ENCODE measurements at regions not wholly inside any gene's neighbourhood (a gene's known extent, or its start where the extent isn't known, plus 50 kb on each side); places are given as distances from the start of the nearest gene placed in this dataset.
"Not testable (repeated sequence)": the region's sequence is repeated elsewhere in the genome, so short reads cannot be mapped to it uniquely, and the experiment has no call there.

- DNase-seq = no peak
Observed at GRCh38 chr1:242728696-242729095, 204.2 kb upstream of the PLD5 start.

- DNase-seq = no peak
Observed at GRCh38 chr1:242723044-242723716, 198.7 kb upstream of the PLD5 start.

DNA sequence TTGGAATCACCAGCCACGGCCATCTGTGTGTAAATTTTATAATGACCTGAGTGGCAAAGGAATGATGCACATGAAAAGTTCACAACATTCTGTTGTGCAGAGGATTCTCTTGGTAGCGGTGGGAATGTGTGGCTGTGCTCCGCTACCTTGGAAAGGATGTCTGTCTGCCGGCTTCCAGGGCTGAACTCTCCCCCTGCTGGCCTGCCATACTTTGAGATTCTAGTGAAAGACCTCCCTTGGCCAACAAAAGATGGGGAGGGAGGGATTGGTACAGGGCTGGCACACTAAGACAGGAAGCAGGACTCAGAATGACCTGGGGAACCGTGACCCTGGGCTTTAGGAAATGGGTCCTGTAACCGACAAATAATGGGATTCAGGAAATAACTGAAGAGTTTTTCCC, 194.5 kb upstream of the PLD5 start:
- no peak for DNase-seq

- DNase-seq = no peak
Observed at GRCh38 chr1:242712248-242712647, 187.8 kb upstream of the PLD5 start.

DNA sequence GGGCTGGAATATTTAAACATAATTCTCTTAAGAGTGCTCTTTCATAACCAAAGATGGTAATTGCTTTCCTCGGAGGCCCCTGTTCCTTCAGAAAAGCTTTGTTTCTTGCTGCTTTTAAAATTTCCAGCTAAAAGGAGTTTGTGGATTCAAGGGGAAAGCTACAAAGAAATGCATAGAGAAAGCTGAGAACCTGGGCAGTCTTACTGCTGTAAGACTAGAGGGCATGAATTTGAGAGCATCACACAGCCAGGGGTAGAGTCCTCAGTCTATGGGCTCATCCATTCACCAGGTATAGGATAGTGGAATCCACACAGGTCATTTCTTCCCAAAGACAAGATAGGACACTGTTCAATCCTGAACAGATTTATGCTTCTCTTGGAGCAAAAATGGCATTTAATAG, 186.3 kb upstream of the PLD5 start:
- DNase-seq = no peak

DNA sequence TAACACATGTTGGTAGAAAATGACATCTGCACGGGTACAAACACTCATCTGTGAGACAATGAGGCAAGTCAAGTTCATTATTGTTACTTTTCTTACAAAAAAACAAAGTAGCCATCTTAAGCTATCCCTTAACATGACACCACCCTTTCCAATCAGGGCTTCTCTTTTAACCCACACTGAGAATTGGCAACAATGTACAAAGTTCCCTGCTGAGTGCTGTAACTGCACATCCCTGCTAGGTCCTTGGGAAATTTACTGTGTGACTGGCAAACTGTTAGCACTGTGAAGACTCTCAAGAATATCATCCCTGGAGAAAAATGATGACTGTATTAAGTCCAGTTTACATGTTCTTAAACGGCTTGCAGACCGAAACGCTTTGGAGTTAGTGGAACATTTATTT, 185.8 kb upstream of the PLD5 start:
- DNase-seq = no peak

DNA sequence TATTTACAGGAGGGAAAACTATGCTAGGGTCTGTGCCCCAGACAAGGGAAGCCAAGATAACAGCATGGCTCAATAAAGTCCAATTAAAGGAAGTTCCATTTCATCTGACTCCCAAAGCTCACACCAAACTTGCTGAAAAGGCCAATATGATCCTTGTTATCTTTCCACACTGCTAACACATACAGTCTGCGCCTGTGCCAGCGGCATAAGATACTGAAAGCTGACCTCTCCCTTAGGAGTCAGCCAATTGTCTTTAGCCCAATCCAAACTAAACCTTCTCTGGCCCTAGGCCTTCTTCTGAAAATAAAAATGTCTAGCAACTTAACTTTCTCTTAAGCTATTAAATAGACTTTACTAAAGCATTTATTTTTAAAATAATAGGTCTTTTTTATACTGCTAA, 179.0 kb upstream of the PLD5 start:
- no peak for DNase-seq

DNA sequence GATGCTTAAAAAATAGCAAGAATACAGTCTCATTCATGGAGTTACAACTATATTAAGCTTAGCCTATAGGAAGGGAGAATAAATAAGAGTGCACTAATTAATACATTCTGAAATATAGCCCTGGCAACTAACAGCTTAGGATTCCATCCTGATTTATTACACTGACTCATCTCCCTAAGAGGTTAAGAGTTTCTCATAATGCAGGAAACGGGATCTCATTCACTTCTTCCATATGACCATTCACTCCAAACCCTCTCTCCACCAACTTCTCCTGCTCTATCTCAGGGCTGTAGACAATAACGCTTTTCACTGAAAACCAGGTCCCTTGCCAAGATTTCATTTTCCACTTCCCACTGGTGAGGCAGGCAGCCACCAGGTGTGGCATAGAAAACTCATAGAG, 168.5 kb upstream of the PLD5 start:
- DNase-seq = no peak

DNA sequence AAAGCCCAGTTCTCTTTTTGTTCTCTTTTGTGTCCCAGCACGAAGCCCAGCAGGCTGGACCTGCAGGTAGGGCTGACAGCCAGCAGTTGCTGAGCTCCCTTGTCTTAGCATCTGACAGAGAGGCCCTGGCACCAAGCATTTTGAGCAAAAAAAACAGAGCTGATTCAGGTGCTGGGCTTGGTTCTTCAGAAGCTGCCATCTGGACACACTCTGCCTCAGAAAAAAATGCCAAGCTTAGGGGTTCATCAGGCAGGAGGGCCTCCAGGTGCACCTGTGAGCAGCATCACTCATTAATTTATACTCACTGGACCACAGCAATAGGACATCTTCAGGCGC, 167.1 kb upstream of the PLD5 start:
- DNase-seq = no peak

- DNase-seq = no peak
Observed at GRCh38 chr1:242690849-242691609, 166.5 kb upstream of the PLD5 start.

DNA sequence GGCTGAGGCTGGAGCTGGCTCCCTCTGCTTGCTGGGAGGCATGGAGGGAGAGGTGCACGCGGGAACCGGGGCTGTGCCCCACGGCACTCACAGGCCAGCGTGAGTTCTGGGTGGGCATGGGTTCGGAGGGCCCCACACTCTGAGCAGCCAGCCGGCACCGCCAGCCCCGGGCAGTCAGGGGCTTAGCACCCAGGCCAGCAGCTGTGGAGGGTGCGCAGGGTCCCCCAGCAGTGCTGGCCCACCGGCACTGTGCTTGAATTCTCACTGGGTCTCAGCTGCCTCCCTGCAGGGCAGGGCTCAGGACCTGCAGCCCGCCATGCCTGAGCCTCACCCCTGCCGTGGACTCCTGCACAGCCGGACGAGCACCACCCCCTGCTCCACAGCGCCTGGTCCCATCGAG, 164.9 kb upstream of the PLD5 start:
- no peak for DNase-seq

GRCh38 chr1:242674951-242675645, 150.6 kb upstream of the PLD5 start:
- DNase-seq = no peak

DNA sequence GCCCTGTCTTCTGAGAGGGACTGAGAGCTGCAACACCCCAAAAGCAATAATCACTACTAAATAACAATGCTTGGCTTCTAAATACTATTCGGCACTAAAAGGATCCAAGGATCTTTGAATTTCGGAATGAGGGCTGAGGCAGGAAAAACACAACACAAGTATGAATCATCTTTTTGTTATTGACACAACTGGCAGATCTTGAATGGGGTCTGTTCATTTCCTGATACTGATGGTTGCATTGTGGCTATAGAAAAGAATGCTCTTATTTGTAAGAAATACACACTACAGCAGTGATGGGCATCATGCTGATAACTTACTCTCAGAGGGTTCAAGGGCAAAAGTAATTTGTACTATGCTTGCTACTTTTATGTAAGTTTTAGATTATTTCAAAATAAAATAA, 149.2 kb upstream of the PLD5 start:
- no peak for DNase-seq

- DNase-seq = not testable (repeated sequence)
Observed at GRCh38 chr1:242673165-242673564, 148.7 kb upstream of the PLD5 start.

DNA sequence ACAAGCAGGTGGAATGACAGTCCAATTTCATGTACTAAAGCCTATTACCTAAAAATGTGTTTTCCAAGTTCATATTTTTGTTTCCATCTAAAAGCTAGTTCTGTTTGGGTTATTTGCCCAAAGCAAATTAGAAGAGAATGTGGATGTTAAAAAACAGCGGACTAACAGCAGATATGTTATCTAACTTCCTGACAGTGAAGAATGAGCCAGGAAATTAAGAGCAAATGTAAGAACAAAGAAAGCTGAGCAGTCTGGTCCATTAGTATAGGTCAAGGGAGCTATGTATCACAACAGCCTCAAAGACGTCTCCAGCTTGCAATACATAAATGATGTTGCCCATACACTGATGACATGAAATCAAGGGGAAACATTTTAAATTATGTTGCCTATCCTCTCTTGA, 145.5 kb upstream of the PLD5 start:
- DNase-seq = no peak

DNA sequence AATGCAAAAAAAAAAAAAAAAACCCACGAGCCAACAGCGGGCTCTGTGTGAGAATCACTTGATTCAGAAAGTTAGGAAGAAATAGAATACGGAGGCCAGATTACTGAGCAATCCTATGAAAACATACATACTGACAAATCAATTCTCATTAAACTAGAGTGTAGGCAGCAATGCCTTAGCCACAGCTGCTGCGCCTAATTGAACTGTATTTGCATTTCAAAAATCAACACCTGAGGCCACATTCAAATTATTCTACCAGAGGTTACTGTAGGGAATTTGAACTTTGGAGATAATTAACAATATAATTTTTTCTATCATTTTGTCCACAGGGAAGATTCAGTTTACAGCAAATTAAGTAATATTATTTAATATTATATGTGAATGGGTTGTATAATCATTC, 138.4 kb upstream of the PLD5 start:
- no peak for DNase-seq

GRCh38 chr1:242653772-242654171, 129.3 kb upstream of the PLD5 start:
- DNase-seq = not testable (repeated sequence)

- DNase-seq = no peak
Observed at GRCh38 chr1:242651817-242652216, 127.3 kb upstream of the PLD5 start.

GRCh38 chr1:242641461-242641860, 117.0 kb upstream of the PLD5 start:
- DNase-seq = no peak

- no peak for DNase-seq
Observed at GRCh38 chr1:242639104-242639503, 114.6 kb upstream of the PLD5 start.

GRCh38 chr1:242634732-242635131, 110.2 kb upstream of the PLD5 start:
- no peak for DNase-seq

- DNase-seq = no peak
Observed at GRCh38 chr1:242629396-242629795, 104.9 kb upstream of the PLD5 start.

GRCh38 chr1:242623756-242624155, 99.3 kb upstream of the PLD5 start:
- DNase-seq = no peak

DNA sequence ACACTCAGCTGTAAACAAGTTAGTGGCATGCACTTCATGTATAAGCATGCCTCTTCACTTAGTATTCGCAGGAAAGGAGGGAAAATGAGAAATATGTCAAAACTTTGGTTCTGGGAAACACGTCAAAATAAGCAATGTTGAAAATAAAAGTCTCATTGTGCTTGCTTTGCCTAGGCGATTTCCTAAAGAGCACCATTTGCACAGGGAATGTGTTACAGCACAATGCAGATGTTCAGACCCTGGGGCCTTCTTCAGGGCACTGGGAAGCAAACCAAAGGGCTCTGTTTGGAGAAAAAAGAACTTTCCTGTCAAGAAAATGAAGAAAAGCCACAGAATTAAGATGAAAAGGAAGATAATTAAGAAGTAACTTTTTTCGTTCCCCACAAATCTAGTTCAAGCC, 98.6 kb upstream of the PLD5 start:
- DNase-seq = no peak
